ENCODE measurements at regions not wholly inside any gene's neighbourhood (a gene's known extent, or its start where the extent isn't known, plus 50 kb on each side); places are given as distances from the start of the nearest gene placed in this dataset.

DNA sequence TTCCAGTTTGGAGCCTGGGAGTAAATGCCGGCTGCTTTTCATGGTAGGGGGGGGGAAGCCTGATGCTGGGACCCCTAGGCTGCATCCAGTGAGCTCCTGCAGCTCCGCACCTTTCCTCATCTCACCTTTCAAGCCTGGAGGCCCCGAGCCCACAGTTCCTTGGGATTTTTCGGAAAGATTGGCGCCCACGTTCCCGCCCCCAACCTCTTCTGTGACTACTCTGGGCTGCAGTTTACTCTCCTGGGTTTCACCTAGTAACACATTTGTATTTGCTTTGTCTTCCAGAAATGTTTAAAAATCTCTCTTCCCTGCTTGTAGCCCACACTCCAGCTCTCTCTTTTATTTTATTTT, 51.9 kb upstream of the SPATA13 start:
- no peak overlapping the region for H3K9ac ChIP-seq (ENCODE audit: low read length)

DNA sequence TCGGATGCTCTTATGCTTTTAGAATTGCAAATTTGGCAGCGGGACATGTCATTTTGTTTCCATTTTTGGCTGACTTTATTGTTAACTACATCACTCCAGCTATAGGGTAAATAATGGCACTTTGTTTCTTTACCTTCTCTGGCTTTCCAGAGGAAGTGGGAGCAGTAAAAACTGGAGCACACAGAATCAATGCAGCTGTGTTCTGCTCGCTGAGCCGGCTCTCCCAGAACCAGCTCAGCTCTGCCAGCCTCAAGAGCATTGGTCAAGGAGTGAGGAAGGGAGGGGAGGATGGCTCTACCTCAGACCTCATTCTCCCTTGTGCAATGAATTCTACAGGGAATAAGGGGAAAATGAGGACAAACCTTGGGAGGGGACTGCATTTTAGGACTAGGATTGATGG, 50.5 kb upstream of the SPATA13 start:
- Histone ChIP-seq H4K20me1 (ENCODE audit: low read depth, low read length) (no peaks in the 10 kb centered on the region), H3K4me2 (ENCODE audit: low read depth, low read length, poor library complexity, severe bottlenecking) (no peak overlapping the region), H3K36me3 (ENCODE audit: low read length) (no peaks in the 10 kb centered on the region), H2AFZ (ENCODE audit: low read depth, low read length, severe bottlenecking) (no peak overlapping the region), H3K9me2 (replicated peaks; ENCODE audit: insufficient read depth, low read length) (no peaks in the 10 kb centered on the region), H3K27ac (ENCODE audit: low read depth, low read length) (no peak overlapping the region), H3F3A (ENCODE audit: insufficient read depth) (no peaks in the 10 kb centered on the region), H3K4me3 (ENCODE audit: insufficient read depth, low read length, poor library complexity, severe bottlenecking) (no peak overlapping the region), H3K9me3 (ENCODE audit: insufficient read depth, low read length) (no peaks in the 10 kb centered on the region), H3K9ac (ENCODE audit: low read length) (no peak overlapping the region), H3K27me3 (ENCODE audit: low read length) (no peaks in the 10 kb centered on the region), H3K79me2 (ENCODE audit: insufficient read depth, low read length) (no peaks in the 10 kb centered on the region)
- TF ChIP-seq, protein P1, sequence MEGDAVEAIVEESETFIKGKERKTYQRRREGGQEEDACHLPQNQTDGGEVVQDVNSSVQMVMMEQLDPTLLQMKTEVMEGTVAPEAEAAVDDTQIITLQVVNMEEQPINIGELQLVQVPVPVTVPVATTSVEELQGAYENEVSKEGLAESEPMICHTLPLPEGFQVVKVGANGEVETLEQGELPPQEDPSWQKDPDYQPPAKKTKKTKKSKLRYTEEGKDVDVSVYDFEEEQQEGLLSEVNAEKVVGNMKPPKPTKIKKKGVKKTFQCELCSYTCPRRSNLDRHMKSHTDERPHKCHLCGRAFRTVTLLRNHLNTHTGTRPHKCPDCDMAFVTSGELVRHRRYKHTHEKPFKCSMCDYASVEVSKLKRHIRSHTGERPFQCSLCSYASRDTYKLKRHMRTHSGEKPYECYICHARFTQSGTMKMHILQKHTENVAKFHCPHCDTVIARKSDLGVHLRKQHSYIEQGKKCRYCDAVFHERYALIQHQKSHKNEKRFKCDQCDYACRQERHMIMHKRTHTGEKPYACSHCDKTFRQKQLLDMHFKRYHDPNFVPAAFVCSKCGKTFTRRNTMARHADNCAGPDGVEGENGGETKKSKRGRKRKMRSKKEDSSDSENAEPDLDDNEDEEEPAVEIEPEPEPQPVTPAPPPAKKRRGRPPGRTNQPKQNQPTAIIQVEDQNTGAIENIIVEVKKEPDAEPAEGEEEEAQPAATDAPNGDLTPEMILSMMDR (IDR thresholded peaks at IDR 0.05; ENCODE audit: insufficient read depth, low read length, poor library complexity, severe bottlenecking) = no peak
- TF ChIP-seq EZH2phosphoT487 (conservative IDR thresholded peaks at IDR 0.05; ENCODE audit: low read length) = no peak

More for the DNA sequence above, 51.9 kb upstream of the SPATA13 start:
- no peaks in the 10 kb centered on the region for H3K79me2 ChIP-seq (ENCODE audit: insufficient read depth, low read length)
- no peak overlapping the region for H3K27ac ChIP-seq (ENCODE audit: low read depth, low read length)
- H3K4me2 ChIP-seq (ENCODE audit: low read depth, low read length, poor library complexity, severe bottlenecking) = no peak overlapping the region
- H4K20me1 ChIP-seq (ENCODE audit: low read depth, low read length) = no peaks in the 10 kb centered on the region
- no peak overlapping the region for H3K4me3 ChIP-seq (ENCODE audit: insufficient read depth, low read length, poor library complexity, severe bottlenecking)
- H3K27me3 ChIP-seq (ENCODE audit: low read length) = no peaks in the 10 kb centered on the region
- no peaks in the 10 kb centered on the region for H3K36me3 ChIP-seq (ENCODE audit: low read length)
- no peak for TF ChIP-seq EZH2phosphoT487 (conservative IDR thresholded peaks at IDR 0.05; ENCODE audit: low read length)
- TF ChIP-seq, protein P1 (IDR thresholded peaks at IDR 0.05; ENCODE audit: insufficient read depth, low read length, poor library complexity, severe bottlenecking) = no peak
- no peaks in the 10 kb centered on the region for H3K9me3 ChIP-seq (ENCODE audit: insufficient read depth, low read length)
- no peaks in the 10 kb centered on the region for H3F3A ChIP-seq (ENCODE audit: insufficient read depth)
- no peaks in the 10 kb centered on the region for H3K9me2 ChIP-seq (replicated peaks; ENCODE audit: insufficient read depth, low read length)
- H2AFZ ChIP-seq (ENCODE audit: low read depth, low read length, severe bottlenecking) = no peak overlapping the region
